H1 (cell line): ENCODE measurements at regions not wholly inside any gene's neighbourhood (a gene's known extent, or its start where the extent isn't known, plus 50 kb on each side); places are given as distances from the start of the nearest gene placed in this dataset.

Experiments
- CTCF ChIA-PET: fragments of 300-600 bp; sonication (Branson Sonifier 250); formaldehyde crosslinking; loops from one replicate; lab custom pipeline; 2021; ENCODE audit not compliant: partially characterized antibody; lab: Charles Lee
- POLR2A ChIA-PET: fragments of 300-600 bp; sonication (Branson Sonifier 250); formaldehyde crosslinking; loops from one replicate; lab custom pipeline; 2021; ENCODE audit warnings: inconsistent platforms; ENCODE audit not compliant: partially characterized antibody; lab: Charles Lee
- DNase-seq, 2 experiments: peaks; one replicate each; pipeline versions ENCODE4 v3.0.0 to v3.0.0-alpha.2; 2010 to 2022; ENCODE audit warnings: low spot score in 2 of 2, low read depth in 1 of 2, mixed read lengths in 1 of 2
- FAIRE-seq: peaks from 2 replicates; lab custom pipeline; 2011; peaks lifted over from hg19 to GRCh38; lab: Jason Lieb, UNC
- H2AFZ ChIP-seq: 2 replicates; pipeline ENCODE4 v1.8.1; 2012; ENCODE audit warnings: low read length, inconsistent platforms
- H2AK5ac ChIP-seq: 2 replicates; pipeline ENCODE4 v1.6.1; 2013; ENCODE audit warnings: low read depth, low read length
- H2BK120ac ChIP-seq: replicated peaks from 2 replicates; pipeline ENCODE3; 2013; ENCODE audit warnings: low read depth, low read length, inconsistent platforms
- H2BK12ac ChIP-seq: 2 replicates; pipeline ENCODE4 v1.6.1; 2013; ENCODE audit warnings: low read depth, low read length
- H2BK15ac ChIP-seq: 2 replicates; pipeline ENCODE4 v1.6.1; 2013; ENCODE audit warnings: low read length
- H2BK20ac ChIP-seq: 2 replicates; pipeline ENCODE4 v1.6.1; 2013; ENCODE audit warnings: low read length
- H2BK5ac ChIP-seq: 2 replicates; pipeline ENCODE4 v1.6.1; 2013; ENCODE audit warnings: low read depth, low read length
- H3K14ac ChIP-seq: 2 replicates; pipeline ENCODE4 v1.6.1; 2013; ENCODE audit warnings: inconsistent platforms; ENCODE audit not compliant: insufficient read length
- H3K18ac ChIP-seq: 2 replicates; pipeline ENCODE4 v1.6.1; 2013; ENCODE audit warnings: low read length; ENCODE audit errors: extremely low read depth
- H3K23ac ChIP-seq: 2 replicates; pipeline ENCODE4 v1.6.1; 2013; ENCODE audit warnings: inconsistent platforms; ENCODE audit not compliant: insufficient read length
- H3K23me2 ChIP-seq: 2 replicates; pipeline ENCODE4 v1.6.1; 2013; ENCODE audit warnings: low read depth, low read length
- H3K27ac ChIP-seq: 2 replicates; pipeline ENCODE4 v1.6.1; 2011; ENCODE audit warnings: low read depth, low read length, inconsistent platforms
- H3K27me3 ChIP-seq, 4 experiments: replicated peaks in 1 of 4; 1 replicate in 1 of 4; 2 replicates in 3 of 4; pipeline versions ENCODE4 v1.6.1 to v1.8.1; 2011 to 2013; ENCODE audit warnings: low read length in 3 of 4, mild to moderate bottlenecking in 3 of 4, inconsistent platforms in 2 of 4, mixed read lengths in 2 of 4, moderate library complexity in 1 of 4; ENCODE audit not compliant: control insufficient read depth in 3 of 4, insufficient read depth in 3 of 4; ENCODE audit errors: extremely low read depth in 1 of 4
- H3K36me3 ChIP-seq, 4 experiments: 2 replicates each; pipeline versions ENCODE4 v1.6.1 to v1.8.1; 2011 to 2013; ENCODE audit warnings: mild to moderate bottlenecking in 4 of 4, low read length in 3 of 4, moderate library complexity in 2 of 4, control low read depth in 1 of 4, inconsistent platforms in 1 of 4; ENCODE audit not compliant: insufficient read depth in 4 of 4, control insufficient read depth in 2 of 4
- H3K4ac ChIP-seq: replicated peaks from 2 replicates; pipeline ENCODE3; 2013; ENCODE audit warnings: low read length, low read depth, mixed read lengths, inconsistent platforms; ENCODE audit not compliant: insufficient read length
- H3K4me1 ChIP-seq, 4 experiments: replicated peaks in 1 of 4; 1 replicate in 1 of 4; 2 replicates in 3 of 4; pipeline versions ENCODE4 v1.6.1 to v1.8.1; 2011 to 2013; ENCODE audit warnings: low read length in 3 of 4, inconsistent platforms in 2 of 4, mixed read lengths in 1 of 4; ENCODE audit not compliant: insufficient read depth in 4 of 4, control insufficient read depth in 3 of 4
- H3K4me2 ChIP-seq, 2 experiments: 2 replicates each; pipeline versions ENCODE4 v1.6.1 to v1.8.1; 2011 to 2013; ENCODE audit warnings: low read depth in 2 of 2, low read length in 2 of 2, control low read depth in 1 of 2, inconsistent platforms in 1 of 2, mild to moderate bottlenecking in 1 of 2; ENCODE audit not compliant: insufficient read depth in 1 of 2
- H3K4me3 ChIP-seq, 4 experiments: fragments of 200-600, 300-600 bp in 1 of 4; sonication (generic), shearing (Covaris generic), sonication (Bioruptor Twin) in 1 of 4; 2 replicates each; pipeline versions ENCODE4 v1.5.1 to v1.8.1; 2011 to 2016; ENCODE audit warnings: low read length in 4 of 4, low read depth in 3 of 4, control low read depth in 2 of 4, inconsistent platforms in 2 of 4, mild to moderate bottlenecking in 2 of 4, mixed read lengths in 1 of 4, moderate library complexity in 1 of 4; ENCODE audit not compliant: insufficient read depth in 2 of 4; ENCODE audit errors: extremely low read depth in 1 of 4
- H3K56ac ChIP-seq: replicated peaks from 2 replicates; pipeline ENCODE3; 2013; ENCODE audit warnings: low read depth, mild to moderate bottlenecking, mixed read lengths, low read length, inconsistent platforms; ENCODE audit not compliant: insufficient read length
- H3K79me1 ChIP-seq: 2 replicates; pipeline ENCODE4 v1.6.1; 2013; ENCODE audit warnings: low read depth, low read length, control low read depth
- H3K79me2 ChIP-seq, 2 experiments: 2 replicates each; pipeline versions ENCODE4 v1.6.1 to v1.8.1; 2012 to 2013; ENCODE audit warnings: low read length in 2 of 2, mild to moderate bottlenecking in 2 of 2, inconsistent platforms in 1 of 2; ENCODE audit not compliant: insufficient read depth in 2 of 2, control insufficient read depth in 1 of 2
- H3K9ac ChIP-seq, 4 experiments: replicated peaks in 1 of 4; 1 replicate in 1 of 4; 2 replicates in 3 of 4; pipeline versions ENCODE4 v1.6.1 to v1.8.1; 2011 to 2013; ENCODE audit warnings: low read depth in 3 of 4, low read length in 3 of 4, control low read depth in 2 of 4, mild to moderate bottlenecking in 2 of 4, moderate library complexity in 2 of 4, inconsistent platforms in 1 of 4; ENCODE audit errors: extremely low read depth in 1 of 4
- H3K9me3 ChIP-seq, 2 experiments: 2 replicates each; pipeline versions ENCODE4 v1.6.1 to v1.8.1; 2012 to 2013; ENCODE audit warnings: mild to moderate bottlenecking in 2 of 2, moderate library complexity in 2 of 2, control low read depth in 1 of 2, inconsistent platforms in 1 of 2, low read depth in 1 of 2, low read length in 1 of 2, mixed read lengths in 1 of 2; ENCODE audit not compliant: insufficient read depth in 2 of 2
- H4K20me1 ChIP-seq, 2 experiments: replicated peaks in 1 of 2; 2 replicates each; pipeline versions ENCODE3 to v1.8.1; 2011 to 2013; ENCODE audit warnings: inconsistent platforms in 2 of 2, low read length in 2 of 2, mild to moderate bottlenecking in 1 of 2; ENCODE audit not compliant: insufficient read depth in 2 of 2, control insufficient read depth in 1 of 2
- H4K5ac ChIP-seq: 2 replicates; pipeline ENCODE4 v1.6.1; 2013; ENCODE audit warnings: low read length, low read depth, mixed read lengths, inconsistent platforms; ENCODE audit not compliant: insufficient read length
- H4K8ac ChIP-seq: 2 replicates; pipeline ENCODE4 v1.8.0; 2013; ENCODE audit warnings: mild to moderate bottlenecking, moderate library complexity, low read length, inconsistent platforms; ENCODE audit not compliant: insufficient read depth; ENCODE audit errors: extremely low read depth
- H4K91ac ChIP-seq: replicated peaks from 2 replicates; pipeline ENCODE3; 2013; ENCODE audit warnings: low read length, mixed read lengths, inconsistent platforms; ENCODE audit not compliant: insufficient read length
- BCL11A ChIP-seq, 2 experiments: IDR thresholded peaks; one replicate each; pipeline ENCODE4 v1.6.1; 2011; ENCODE audit warnings: low read depth in 2 of 2, low read length in 2 of 2, mild to moderate bottlenecking in 2 of 2
- BRCA1 ChIP-seq: IDR thresholded peaks from 2 replicates; pipeline ENCODE4 v1.6.1; 2012; ENCODE audit warnings: low read depth, low read length, improper control_type of control experiment
- CBX5 ChIP-seq: fragments of 300-800, 300-1000 bp; sonication (generic); IDR thresholded peaks from 2 replicates; pipeline ENCODE4 v1.7.1; 2016; ENCODE audit warnings: antibody characterized with exemption, low read length, low read depth
- CBX8 ChIP-seq: fragments of 300-800, 300-1000 bp; sonication (generic); IDR thresholded peaks from 2 replicates; pipeline ENCODE4 v1.7.1; 2016; ENCODE audit warnings: low read depth, low read length, borderline replicate concordance
- FOSL1 ChIP-seq: IDR thresholded peaks from 2 replicates; pipeline ENCODE4 v1.6.1; 2011; ENCODE audit warnings: mild to moderate bottlenecking, low read depth, low read length, moderate library complexity; ENCODE audit not compliant: insufficient read depth
- GTF2F1 ChIP-seq: IDR thresholded peaks from 2 replicates; pipeline ENCODE4 v1.6.1; 2012; ENCODE audit warnings: low read depth, low read length, improper control_type of control experiment, borderline replicate concordance
- NANOG ChIP-seq: IDR thresholded peaks from 2 replicates; pipeline ENCODE4 v1.6.1; 2011; ENCODE audit warnings: low read length, low read depth, mild to moderate bottlenecking, inconsistent platforms; ENCODE audit not compliant: insufficient read depth, poor library complexity, severe bottlenecking
- POLR2AphosphoS5 ChIP-seq: IDR thresholded peaks from 2 replicates; pipeline ENCODE4 v1.6.1; 2011; ENCODE audit warnings: low read depth, low read length
- TAF1 ChIP-seq: IDR thresholded peaks from 2 replicates; pipeline ENCODE4 v1.6.1; 2011; ENCODE audit warnings: mild to moderate bottlenecking, low read depth, low read length
- TEAD4 ChIP-seq: IDR thresholded peaks from 2 replicates; pipeline ENCODE4 v1.6.1; 2012; ENCODE audit warnings: low read depth, low read length, inconsistent platforms, mixed read lengths
- YY1 ChIP-seq: IDR thresholded peaks from 2 replicates; pipeline ENCODE4 v1.6.1; 2011; ENCODE audit warnings: low read depth, mild to moderate bottlenecking, low read length

GRCh38 chr10:128901236-128901635 is 565.8 kb upstream of the MGMT start:
- no peaks in the 10 kb centered on the region for H3K36me3 ChIP-seq
- H4K20me1 ChIP-seq = no peaks in the 10 kb centered on the region
- H3K4ac ChIP-seq = no peak overlapping the region
- H3K9me3 ChIP-seq = no peaks in the 10 kb centered on the region
- no peak overlapping the region for H2AK5ac ChIP-seq
- DNase-seq (no peak), FAIRE-seq (no peak)
- no peak overlapping the region for H3K56ac ChIP-seq
- H3K23me2 ChIP-seq = no peaks in the 10 kb centered on the region
- no peak overlapping the region for H2BK20ac ChIP-seq
- ChIA-PET POLR2A (no interaction called here), CTCF (no interaction called here)
- H3K14ac ChIP-seq = no peak overlapping the region
- no peaks in the 10 kb centered on the region for H3K79me2 ChIP-seq
- no peak overlapping the region for H4K5ac ChIP-seq
- H2BK120ac ChIP-seq = no peak overlapping the region
- H3K18ac ChIP-seq = no peak overlapping the region
- no peak overlapping the region for H2AFZ ChIP-seq
- H3K27me3 ChIP-seq = no peaks in the 10 kb centered on the region
- H2BK5ac ChIP-seq = no peak overlapping the region
- no peak overlapping the region for H2BK15ac ChIP-seq
- H3K79me1 ChIP-seq = no peaks in the 10 kb centered on the region
- H2BK12ac ChIP-seq = no peak overlapping the region
- H3K27ac ChIP-seq = no peak overlapping the region
- TF ChIP-seq CBX8 = no peak
- no peak for TF ChIP-seq BRCA1
- TF ChIP-seq FOSL1 = no peak
- no peak for TF ChIP-seq NANOG
- no peak for TF ChIP-seq CBX5
- TF ChIP-seq YY1 = no peak
- TF ChIP-seq GTF2F1 = no peak
- no peak for TF ChIP-seq POLR2AphosphoS5
- no peak for TF ChIP-seq BCL11A (IDR thresholded peaks at IDR 0.05; ENCODE audit: low read depth in 2 of 2, low read length in 2 of 2)
- TF ChIP-seq TEAD4 = no peak
- no peak for TF ChIP-seq TAF1
- TF ChIP-seq, all 59 proteins: peak for 0
- Histone ChIP-seq H3K4me1 (peaks cover 0 to 13% (median 4%) of the 10 kb centered on the region in 4 experiments; a peak in 5 of 7 replicates), H4K8ac (no peak overlapping the region), H3K9ac (no peak overlapping the region), H4K91ac (no peak overlapping the region), H3K23ac (no peak overlapping the region), H3K4me3 (no peak overlapping the region), H3K4me2 (no peak overlapping the region)
